HEK293T (cell line): ENCODE measurements at regions not wholly inside any gene's neighbourhood (a gene's known extent, or its start where the extent isn't known, plus 50 kb on each side); places are given as distances from the start of the nearest gene placed in this dataset.

Experiments used
- CTCF ChIA-PET: fragments of 350-600 bp; formaldehyde crosslinking; extraction: SDS; loops from one replicate; lab custom pipeline; 2021; ENCODE audit warnings: antibody characterized with exemption, inconsistent platforms; lab: Yijun Ruan, JAX
- POLR2A ChIA-PET: fragments of 350-600 bp; formaldehyde crosslinking; extraction: SDS; loops from one replicate; lab custom pipeline; 2020; ENCODE audit warnings: antibody characterized with exemption, inconsistent platforms; lab: Yijun Ruan, JAX
- DNase-seq: peaks from one replicate; pipeline ENCODE4 v3.0.0; 2012; ENCODE audit warnings: mixed read lengths; ENCODE audit errors: extremely low spot score
- ARNT ChIP-seq: fragments of 450-650 bp; IDR thresholded peaks from 2 replicates; pipeline ENCODE4 v1.6.1; 2017; ENCODE audit warnings: mild to moderate bottlenecking
- BHLHE40 ChIP-seq: fragments of 450-650 bp; IDR thresholded peaks from 2 replicates; pipeline ENCODE4 v1.6.1; 2016; ENCODE audit warnings: mild to moderate bottlenecking, moderate library complexity, borderline replicate concordance
- CTBP1 ChIP-seq: fragments of 450-650 bp; IDR thresholded peaks from 2 replicates; pipeline ENCODE4 v1.6.1; 2016; ENCODE audit warnings: borderline replicate concordance
- ELF4 ChIP-seq: fragments of 450-650 bp; IDR thresholded peaks from 2 replicates; pipeline ENCODE4 v1.6.1; 2017; ENCODE audit warnings: antibody characterized with exemption
- FOXA1 ChIP-seq: fragments of 450-650 bp; IDR thresholded peaks from 2 replicates; pipeline ENCODE4 v1.6.1; 2016; ENCODE audit warnings: mild to moderate bottlenecking
- FOXK2 ChIP-seq: fragments of 450-650 bp; IDR thresholded peaks from 2 replicates; pipeline ENCODE4 v1.6.1; 2016; ENCODE audit warnings: mild to moderate bottlenecking
- FOXM1 ChIP-seq: fragments of 450-650 bp; IDR thresholded peaks from 2 replicates; pipeline ENCODE4 v1.6.1; 2017; ENCODE audit warnings: mild to moderate bottlenecking, borderline replicate concordance
- HDGF ChIP-seq: fragments of 450-650 bp; IDR thresholded peaks from 2 replicates; pipeline ENCODE4 v1.6.1; 2017; ENCODE audit warnings: antibody characterized with exemption, borderline replicate concordance
- L3MBTL2 ChIP-seq: fragments of 450-650 bp; conservative IDR thresholded peaks from 2 replicates; pipeline ENCODE4 v1.6.1; 2016; ENCODE audit warnings: mild to moderate bottlenecking
- LEF1 ChIP-seq: fragments of 450-650 bp; IDR thresholded peaks from 2 replicates; pipeline ENCODE4 v1.6.1; 2017; ENCODE audit warnings: mild to moderate bottlenecking, borderline replicate concordance
- NFRKB ChIP-seq: fragments of 450-650 bp; IDR thresholded peaks from 2 replicates; pipeline ENCODE4 v1.6.1; 2016; ENCODE audit warnings: mild to moderate bottlenecking, moderate library complexity
- PKNOX1 ChIP-seq: fragments of 450-650 bp; IDR thresholded peaks from 2 replicates; pipeline ENCODE4 v1.6.1; 2016
- SP1 ChIP-seq: fragments of 450-650 bp; IDR thresholded peaks from 2 replicates; pipeline ENCODE4 v1.6.1; 2017
- SUZ12 ChIP-seq: fragments of 450-650 bp; IDR thresholded peaks from 2 replicates; pipeline ENCODE4 v1.6.1; 2016; ENCODE audit warnings: mild to moderate bottlenecking
- TARDBP ChIP-seq: fragments of 450-650 bp; IDR thresholded peaks from 2 replicates; pipeline ENCODE4 v1.6.1; 2016
- ZNF384 ChIP-seq: fragments of 450-650 bp; IDR thresholded peaks from 2 replicates; pipeline ENCODE4 v1.6.1; 2016

- CTCF ChIA-PET = no interaction called here
- POLR2A ChIA-PET = no interaction called here
- TF ChIP-seq L3MBTL2 (no peak), SUZ12 (no peak), FOXM1 (no peak), ELF4 (no peak), ZNF384 (no peak), NFRKB (no peak)
- no peak for DNase-seq
Measured at GRCh38 chr3:27653803-27654558, 68.1 kb downstream of the EOMES start.

- CTCF ChIA-PET = no interaction called here
- no peak for TF ChIP-seq FOXA1
- TF ChIP-seq FOXM1 = no peak
- TF ChIP-seq TARDBP = no peak
- no peak for TF ChIP-seq SUZ12
- no peak for TF ChIP-seq CTBP1
- TF ChIP-seq NFRKB = no peak
- TF ChIP-seq HDGF = no peak
- no peak for DNase-seq
- POLR2A ChIA-PET = no interaction called here
Measured at GRCh38 chr3:27649277-27649676, 72.8 kb downstream of the EOMES start.

- TF ChIP-seq NFRKB (no peak), FOXK2 (no peak), BHLHE40 (no peak), LEF1 (no peak), HDGF (no peak), SP1 (no peak)
- ChIA-PET CTCF (interaction anchor here (0.6 kb wide), 1 partner anchor 180 kb away, joined by 9 read pairs; no protein-coding TSS in a partner anchor), POLR2A (no interaction called here)
- DNase-seq = no peak
Measured at GRCh38 chr3:27646896-27647295, 75.2 kb downstream of the EOMES start.

- ChIA-PET POLR2A (no interaction called here), CTCF (no interaction called here)
- DNase-seq = no peak
- TF ChIP-seq TARDBP (no peak), ARNT (no peak), FOXA1 (no peak), ZNF384 (no peak), HDGF (no peak), BHLHE40 (no peak), SP1 (no peak), FOXK2 (no peak), CTBP1 (no peak), FOXM1 (no peak), NFRKB (no peak), L3MBTL2 (no peak), SUZ12 (no peak), ELF4 (no peak), LEF1 (no peak), PKNOX1 (no peak)
Measured at GRCh38 chr3:27644941-27645340, 77.2 kb downstream of the EOMES start.

GRCh38 chr3:27643355-27643754 is 78.8 kb downstream of the EOMES start:
- CTCF ChIA-PET = no interaction called here
- POLR2A ChIA-PET = no interaction called here
- DNase-seq = no peak
- TF ChIP-seq PKNOX1 (no peak), ZNF384 (no peak), LEF1 (no peak), TARDBP (no peak), HDGF (no peak), L3MBTL2 (no peak), FOXK2 (no peak), BHLHE40 (no peak), SP1 (no peak), FOXA1 (no peak), SUZ12 (no peak), FOXM1 (no peak), CTBP1 (no peak), ELF4 (no peak), NFRKB (no peak), ARNT (no peak)

GRCh38 chr3:27642796-27643195 is 79.3 kb downstream of the EOMES start:
- no peak for DNase-seq
- TF ChIP-seq CTBP1 = no peak
- TF ChIP-seq PKNOX1 = no peak
- TF ChIP-seq FOXA1 = no peak
- no peak for TF ChIP-seq ARNT
- TF ChIP-seq LEF1 = no peak
- no peak for TF ChIP-seq TARDBP
- no peak for TF ChIP-seq FOXM1
- ChIA-PET CTCF (no interaction called here), POLR2A (no interaction called here)
